Neural cell (in vitro differentiated cells): ENCODE measurements at regions not wholly inside any gene's neighbourhood (a gene's known extent, or its start where the extent isn't known, plus 50 kb on each side); places are given as distances from the start of the nearest gene placed in this dataset.

Experiments
- H2AFZ ChIP-seq: fragments of 200-600, 300-800 bp; sonication (generic), shearing (Covaris generic); 2 replicates; pipeline ENCODE4 v1.6.0; 2014; ENCODE audit warnings: low read depth, mild to moderate bottlenecking, antibody characterized with exemption, low read length, moderate library complexity
- H3F3A ChIP-seq: fragments of 200-600 bp; shearing (Covaris generic); 2 replicates; pipeline ENCODE4 v1.6.1; 2016; ENCODE audit warnings: mild to moderate bottlenecking, moderate library complexity, mixed read lengths, antibody characterized with exemption, low read length; ENCODE audit not compliant: insufficient read depth, poor library complexity, severe bottlenecking
- H3K27ac ChIP-seq: fragments of 200-600, 300-800 bp; sonication (generic), shearing (Covaris generic); 2 replicates; pipeline ENCODE4 v1.5.1; 2014; ENCODE audit warnings: mild to moderate bottlenecking, low read length, moderate library complexity
- H3K27me3 ChIP-seq: fragments of 300-800, 200-600 bp; sonication (generic), shearing (Covaris generic); 2 replicates; pipeline ENCODE4 v1.6.0; 2014; ENCODE audit warnings: mild to moderate bottlenecking, low read depth, low read length, moderate library complexity; ENCODE audit not compliant: insufficient read depth
- H3K36me3 ChIP-seq: fragments of 300-800, 200-600 bp; sonication (generic), shearing (Covaris generic); 2 replicates; pipeline ENCODE4 v1.5.1; 2014; ENCODE audit warnings: mild to moderate bottlenecking, antibody characterized with exemption, low read length, moderate library complexity; ENCODE audit not compliant: insufficient read depth
- H3K4me2 ChIP-seq: fragments of 300-800, 200-600 bp; sonication (generic), shearing (Covaris generic); 2 replicates; pipeline ENCODE4 v1.6.0; 2014; ENCODE audit warnings: mild to moderate bottlenecking, low read length
- H3K4me3 ChIP-seq: fragments of 300-800, 200-600 bp; sonication (generic), shearing (Covaris generic); 2 replicates; pipeline ENCODE4 v1.5.1; 2014; ENCODE audit warnings: mild to moderate bottlenecking, low read length, moderate library complexity
- H3K79me2 ChIP-seq: fragments of 200-600 bp; shearing (Covaris generic); replicated peaks from 2 replicates; pipeline ENCODE4 v1.6.0; 2014; ENCODE audit warnings: mild to moderate bottlenecking, low read length, moderate library complexity; ENCODE audit not compliant: insufficient read depth
- H3K9ac ChIP-seq: fragments of 300-800, 200-600 bp; sonication (generic), shearing (Covaris generic); 2 replicates; pipeline ENCODE4 v1.6.1; 2016; ENCODE audit warnings: mild to moderate bottlenecking, low read length, mixed read lengths
- H3K9me2 ChIP-seq: fragments of 200-600 bp; shearing (Covaris generic); 2 replicates; pipeline ENCODE4 v1.6.1; 2016; ENCODE audit warnings: mild to moderate bottlenecking, low read length, mixed read lengths; ENCODE audit not compliant: insufficient read depth
- H3K9me3 ChIP-seq: fragments of 200-600, 300-800 bp; sonication (generic), shearing (Covaris generic); 2 replicates; pipeline ENCODE4 v1.6.1; 2016; ENCODE audit warnings: mild to moderate bottlenecking, mixed run types, low read length, moderate library complexity, mixed read lengths
- H4K20me1 ChIP-seq: fragments of 200-600 bp; shearing (Covaris generic); 2 replicates; pipeline ENCODE4 v1.6.1; 2016; ENCODE audit warnings: mild to moderate bottlenecking, mixed run types; ENCODE audit not compliant: insufficient read depth
- EP300 ChIP-seq: fragments of 450-650 bp; conservative IDR thresholded peaks from 2 replicates; pipeline ENCODE4 v1.6.1; 2014; ENCODE audit warnings: antibody characterized with exemption, mild to moderate bottlenecking, moderate library complexity; ENCODE audit not compliant: poor library complexity, severe bottlenecking
- EZH2 ChIP-seq: fragments of 200-600, 300-800 bp; shearing (Covaris generic), sonication (generic); IDR thresholded peaks from 2 replicates; pipeline ENCODE4 v1.6.1; 2014; ENCODE audit warnings: antibody characterized with exemption, low read length, borderline replicate concordance, mild to moderate bottlenecking; ENCODE audit not compliant: insufficient read depth, poor library complexity, severe bottlenecking
- MXI1 ChIP-seq: fragments of 450-650 bp; conservative IDR thresholded peaks from 2 replicates; pipeline ENCODE4 v1.6.1; 2014; ENCODE audit warnings: antibody characterized with exemption, mild to moderate bottlenecking; ENCODE audit not compliant: poor library complexity, severe bottlenecking
- POLR2AphosphoS5 ChIP-seq: IDR thresholded peaks from 2 replicates; pipeline ENCODE4 v1.6.1; 2012
- RAD21 ChIP-seq: fragments of 450-650 bp; conservative IDR thresholded peaks from 2 replicates; pipeline ENCODE4 v1.6.1; 2014; ENCODE audit warnings: antibody characterized with exemption, mild to moderate bottlenecking, moderate library complexity
- SMC3 ChIP-seq: fragments of 450-650 bp; conservative IDR thresholded peaks from 2 replicates; pipeline ENCODE4 v1.6.1; 2014; ENCODE audit warnings: antibody characterized with exemption, mild to moderate bottlenecking, moderate library complexity; ENCODE audit not compliant: poor library complexity
- TAF1 ChIP-seq: IDR thresholded peaks from 2 replicates; pipeline ENCODE4 v1.6.1; 2012; ENCODE audit warnings: low read depth
- TF ChIP-seq, protein P1 (sequence below): IDR thresholded peaks from 2 replicates; pipeline ENCODE4 v1.6.1; 2012; ENCODE audit warnings: borderline replicate concordance
- TF ChIP-seq, protein P2 (sequence below): fragments of 450-650 bp; IDR thresholded peaks from 2 replicates; pipeline ENCODE4 v1.5.1; 2014; ENCODE audit warnings: antibody characterized with exemption, mild to moderate bottlenecking, moderate library complexity; ENCODE audit not compliant: poor library complexity, severe bottlenecking

DNA sequence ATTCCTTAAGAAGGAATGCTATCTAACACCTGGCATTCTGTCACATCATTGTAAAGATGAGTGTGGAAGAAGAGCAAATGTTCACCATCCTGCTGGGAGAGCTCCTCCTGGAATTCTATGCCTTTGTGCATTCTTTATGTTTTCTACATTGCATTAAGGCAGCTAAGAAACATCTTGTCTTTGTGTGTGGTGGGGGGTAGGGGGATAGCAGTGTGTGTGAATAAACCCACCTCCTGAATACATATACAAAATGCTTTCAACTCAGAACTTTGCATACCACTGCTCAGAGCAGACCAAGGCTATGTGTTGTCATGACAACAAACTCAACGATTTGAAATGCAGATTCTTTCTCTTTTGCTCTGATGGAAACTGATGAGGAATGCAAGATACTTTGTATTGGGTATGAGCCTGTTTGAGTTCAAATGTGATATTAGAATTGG, 193.6 kb upstream of the KAZN start:
- H3F3A ChIP-seq, result no peaks in the 10 kb centered on the region
- no peaks in the 10 kb centered on the region for H4K20me1 ChIP-seq
- H3K79me2 ChIP-seq, result no peaks in the 10 kb centered on the region
- H3K27ac ChIP-seq, result peak overlapping the region; percentile 62
- no peaks in the 10 kb centered on the region for H3K36me3 ChIP-seq
- H3K27me3 ChIP-seq, result no peaks in the 10 kb centered on the region
- peak overlapping the region; percentile 0 for H3K4me2 ChIP-seq
- H3K9me2 ChIP-seq, result no peaks in the 10 kb centered on the region
- H3K9ac ChIP-seq, result no peak overlapping the region
- TF ChIP-seq MXI1 (peak; percentile 36), EP300 (peak; percentile 69), RAD21 (peak; percentile 54), POLR2AphosphoS5 (peak; percentile 37), TAF1 (no peak), SMC3 (peak; percentile 41), EZH2 (no peak)
- TF ChIP-seq, protein P1, sequence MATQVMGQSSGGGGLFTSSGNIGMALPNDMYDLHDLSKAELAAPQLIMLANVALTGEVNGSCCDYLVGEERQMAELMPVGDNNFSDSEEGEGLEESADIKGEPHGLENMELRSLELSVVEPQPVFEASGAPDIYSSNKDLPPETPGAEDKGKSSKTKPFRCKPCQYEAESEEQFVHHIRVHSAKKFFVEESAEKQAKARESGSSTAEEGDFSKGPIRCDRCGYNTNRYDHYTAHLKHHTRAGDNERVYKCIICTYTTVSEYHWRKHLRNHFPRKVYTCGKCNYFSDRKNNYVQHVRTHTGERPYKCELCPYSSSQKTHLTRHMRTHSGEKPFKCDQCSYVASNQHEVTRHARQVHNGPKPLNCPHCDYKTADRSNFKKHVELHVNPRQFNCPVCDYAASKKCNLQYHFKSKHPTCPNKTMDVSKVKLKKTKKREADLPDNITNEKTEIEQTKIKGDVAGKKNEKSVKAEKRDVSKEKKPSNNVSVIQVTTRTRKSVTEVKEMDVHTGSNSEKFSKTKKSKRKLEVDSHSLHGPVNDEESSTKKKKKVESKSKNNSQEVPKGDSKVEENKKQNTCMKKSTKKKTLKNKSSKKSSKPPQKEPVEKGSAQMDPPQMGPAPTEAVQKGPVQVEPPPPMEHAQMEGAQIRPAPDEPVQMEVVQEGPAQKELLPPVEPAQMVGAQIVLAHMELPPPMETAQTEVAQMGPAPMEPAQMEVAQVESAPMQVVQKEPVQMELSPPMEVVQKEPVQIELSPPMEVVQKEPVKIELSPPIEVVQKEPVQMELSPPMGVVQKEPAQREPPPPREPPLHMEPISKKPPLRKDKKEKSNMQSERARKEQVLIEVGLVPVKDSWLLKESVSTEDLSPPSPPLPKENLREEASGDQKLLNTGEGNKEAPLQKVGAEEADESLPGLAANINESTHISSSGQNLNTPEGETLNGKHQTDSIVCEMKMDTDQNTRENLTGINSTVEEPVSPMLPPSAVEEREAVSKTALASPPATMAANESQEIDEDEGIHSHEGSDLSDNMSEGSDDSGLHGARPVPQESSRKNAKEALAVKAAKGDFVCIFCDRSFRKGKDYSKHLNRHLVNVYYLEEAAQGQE, result peak; percentile 99
- TF ChIP-seq, protein P2, sequence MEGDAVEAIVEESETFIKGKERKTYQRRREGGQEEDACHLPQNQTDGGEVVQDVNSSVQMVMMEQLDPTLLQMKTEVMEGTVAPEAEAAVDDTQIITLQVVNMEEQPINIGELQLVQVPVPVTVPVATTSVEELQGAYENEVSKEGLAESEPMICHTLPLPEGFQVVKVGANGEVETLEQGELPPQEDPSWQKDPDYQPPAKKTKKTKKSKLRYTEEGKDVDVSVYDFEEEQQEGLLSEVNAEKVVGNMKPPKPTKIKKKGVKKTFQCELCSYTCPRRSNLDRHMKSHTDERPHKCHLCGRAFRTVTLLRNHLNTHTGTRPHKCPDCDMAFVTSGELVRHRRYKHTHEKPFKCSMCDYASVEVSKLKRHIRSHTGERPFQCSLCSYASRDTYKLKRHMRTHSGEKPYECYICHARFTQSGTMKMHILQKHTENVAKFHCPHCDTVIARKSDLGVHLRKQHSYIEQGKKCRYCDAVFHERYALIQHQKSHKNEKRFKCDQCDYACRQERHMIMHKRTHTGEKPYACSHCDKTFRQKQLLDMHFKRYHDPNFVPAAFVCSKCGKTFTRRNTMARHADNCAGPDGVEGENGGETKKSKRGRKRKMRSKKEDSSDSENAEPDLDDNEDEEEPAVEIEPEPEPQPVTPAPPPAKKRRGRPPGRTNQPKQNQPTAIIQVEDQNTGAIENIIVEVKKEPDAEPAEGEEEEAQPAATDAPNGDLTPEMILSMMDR, result peak; percentile 8
- H3K4me3 ChIP-seq, result peak overlapping the region; percentile 12
- no peak overlapping the region for H2AFZ ChIP-seq
- H3K9me3 ChIP-seq, result no peaks in the 10 kb centered on the region

DNA sequence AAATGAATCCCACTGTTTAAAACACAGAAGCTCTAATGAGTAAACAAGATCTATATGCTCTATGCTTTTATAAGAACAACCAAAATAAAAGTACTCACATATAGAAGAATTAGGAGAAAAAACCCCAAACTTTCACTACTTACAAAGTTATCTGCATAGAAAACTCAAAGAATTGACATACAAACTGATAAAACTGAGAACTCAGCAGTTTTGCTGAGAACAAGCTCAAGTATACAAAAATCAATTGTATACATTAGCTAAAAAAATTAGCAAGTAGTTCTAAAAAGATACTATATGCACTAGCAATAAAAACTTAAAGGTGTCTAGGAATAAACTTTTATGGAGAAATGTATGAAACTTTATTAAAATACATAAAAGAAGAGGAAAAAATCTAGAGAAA, 186.2 kb upstream of the KAZN start:
- no peak overlapping the region for H2AFZ ChIP-seq

More for the DNA sequence above, 186.2 kb upstream of the KAZN start:
- H3K9me3 ChIP-seq, result no peaks in the 10 kb centered on the region
- H3K79me2 ChIP-seq, result no peaks in the 10 kb centered on the region
- no peak overlapping the region for H3K27ac ChIP-seq
- H3K9ac ChIP-seq, result no peak overlapping the region
- no peaks in the 10 kb centered on the region for H3K9me2 ChIP-seq
- H4K20me1 ChIP-seq, result no peaks in the 10 kb centered on the region
- no peaks in the 10 kb centered on the region for H3F3A ChIP-seq
- H3K4me2 ChIP-seq, result no peak overlapping the region
- H3K27me3 ChIP-seq, result no peaks in the 10 kb centered on the region
- no peaks in the 10 kb centered on the region for H3K36me3 ChIP-seq
- TF ChIP-seq RAD21 (no peak), POLR2AphosphoS5 (no peak), EZH2 (no peak), TAF1 (no peak), EP300 (no peak), MXI1 (no peak), SMC3 (no peak)
- TF ChIP-seq, protein P2, result no peak
- TF ChIP-seq, protein P1, result no peak
- H3K4me3 ChIP-seq, result no peak overlapping the region
